A172 (cell line): ENCODE measurements at regions not wholly inside any gene's neighbourhood (a gene's known extent, or its start where the extent isn't known, plus 50 kb on each side); places are given as distances from the start of the nearest gene placed in this dataset.
"Not testable (repeated sequence)": the region's sequence is repeated elsewhere in the genome, so short reads cannot be mapped to it uniquely, and the experiment has no call there.

Experiments
- DNase-seq: peaks from one replicate; pipeline ENCODE4 v3.0.0-alpha.2; 2015; ENCODE audit warnings: low spot score

DNA sequence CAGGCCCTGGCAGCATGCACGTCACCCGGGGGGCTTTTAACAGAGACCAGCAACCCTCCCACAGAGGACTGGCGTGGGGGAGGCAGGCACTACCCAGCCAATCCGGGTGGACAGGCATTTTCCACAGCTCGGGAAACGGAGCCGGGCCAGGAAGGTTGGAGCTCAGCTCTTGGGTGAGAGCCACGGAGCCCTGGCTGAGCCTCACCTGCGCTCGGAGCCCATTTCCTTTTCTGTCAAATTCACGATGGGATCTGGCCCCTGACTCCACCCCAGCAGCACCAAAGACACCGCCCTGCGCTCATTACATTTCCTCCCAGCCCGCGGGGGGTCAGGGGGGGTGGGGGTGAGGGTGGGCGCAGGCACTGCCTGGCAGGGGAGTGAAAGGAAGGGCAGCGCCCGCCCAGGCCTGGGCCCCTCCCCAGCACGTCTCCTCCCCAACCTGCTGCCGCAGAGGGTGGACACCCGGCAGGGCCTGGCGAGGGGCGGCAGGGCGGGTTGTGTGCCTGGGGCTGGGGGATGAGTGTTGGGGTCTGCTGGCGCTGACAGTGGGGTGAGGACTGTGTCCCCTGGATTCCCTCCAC lies 145.4 kb downstream of the LAT start:
- not testable (repeated sequence) for DNase-seq

- not testable (repeated sequence) for DNase-seq
Measured at GRCh38 chr16:29129458-29130038, 144.7 kb downstream of the LAT start.

GRCh38 chr16:29128732-29129457 lies 144.0 kb downstream of the LAT start:
- DNase-seq: not testable (repeated sequence)

GRCh38 chr16:29127806-29128420 lies 143.1 kb downstream of the LAT start:
- DNase-seq: not testable (repeated sequence)

GRCh38 chr16:29126616-29127015 lies 141.8 kb downstream of the LAT start:
- no peak for DNase-seq

DNA sequence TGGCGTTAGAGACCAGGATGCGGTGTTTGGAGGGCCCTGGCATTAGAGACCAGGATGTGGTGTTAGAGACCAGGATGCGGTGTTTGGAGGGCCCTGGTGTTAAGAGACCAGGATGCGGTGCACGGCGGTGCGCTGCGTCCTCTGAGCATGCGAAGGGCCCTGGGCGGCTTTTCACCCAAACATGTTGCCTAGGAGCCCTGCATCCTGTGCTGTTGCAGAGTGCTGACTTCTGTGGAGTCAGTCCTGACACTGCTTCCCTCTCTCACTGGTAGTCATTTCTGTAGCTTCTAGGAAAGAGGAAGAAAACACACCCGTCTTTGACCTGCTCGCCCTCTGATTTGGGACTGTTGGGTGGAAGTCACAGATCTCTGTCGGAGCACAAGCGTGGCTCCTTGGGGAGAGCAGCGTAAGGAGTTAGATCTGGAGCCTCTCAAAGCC lies 141.2 kb downstream of the LAT start:
- no peak for DNase-seq

- no peak for DNase-seq
Measured at GRCh38 chr16:29124828-29125227, 140.0 kb downstream of the LAT start.

- DNase-seq: not testable (repeated sequence)
Measured at GRCh38 chr16:29124162-29124561, 139.3 kb downstream of the LAT start.

DNA sequence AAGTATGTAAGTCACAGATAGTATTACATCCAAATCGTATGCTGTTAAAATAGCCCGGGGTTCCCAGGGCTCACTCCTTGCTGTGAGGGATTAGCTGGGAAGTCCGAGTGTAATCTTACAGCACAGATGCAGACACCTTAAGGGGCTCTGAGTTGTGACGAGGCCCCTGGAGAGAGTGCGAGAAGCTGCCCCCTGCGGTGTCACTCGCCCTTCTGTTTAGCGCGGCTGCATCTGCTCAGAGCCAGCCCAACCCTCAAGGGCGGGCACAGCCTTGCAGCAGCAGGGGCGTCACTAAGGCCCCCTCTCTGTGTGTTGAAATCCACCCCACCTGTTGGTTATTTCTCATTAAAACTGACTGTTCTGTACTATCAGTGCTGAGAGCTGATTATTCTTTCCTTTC lies 135.8 kb downstream of the LAT start:
- not testable (repeated sequence) for DNase-seq

- DNase-seq: not testable (repeated sequence)
Measured at GRCh38 chr16:29118301-29118957, 133.6 kb downstream of the LAT start.

- DNase-seq: no peak
Measured at GRCh38 chr16:29117631-29118030, 132.8 kb downstream of the LAT start.

GRCh38 chr16:29116980-29117379 lies 132.1 kb downstream of the LAT start:
- DNase-seq: no peak

DNA sequence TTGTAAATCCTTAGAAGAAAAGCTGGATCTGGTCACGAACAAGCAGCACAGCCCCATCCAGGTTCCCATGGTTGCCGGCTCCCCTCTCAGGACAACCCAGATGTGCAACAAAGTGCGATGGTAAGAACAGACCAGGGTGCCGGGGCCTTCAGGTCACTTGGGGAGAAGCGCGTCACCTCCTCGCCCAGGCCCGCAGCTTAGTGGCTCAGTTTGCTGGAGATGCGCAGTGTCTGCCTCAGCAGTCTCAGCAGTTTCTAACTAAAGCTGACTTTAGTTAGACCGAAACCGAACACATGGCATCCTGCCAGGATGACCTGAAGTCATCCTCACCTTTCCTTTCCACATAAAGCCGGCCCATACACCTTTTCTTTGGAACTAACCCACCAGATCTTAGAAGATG lies 131.4 kb downstream of the LAT start:
- not testable (repeated sequence) for DNase-seq

- DNase-seq: not testable (repeated sequence)
Measured at GRCh38 chr16:29115802-29116141, 130.9 kb downstream of the LAT start.

GRCh38 chr16:29114989-29115801 lies 130.3 kb downstream of the LAT start:
- peak; percentile 48 for DNase-seq

DNA sequence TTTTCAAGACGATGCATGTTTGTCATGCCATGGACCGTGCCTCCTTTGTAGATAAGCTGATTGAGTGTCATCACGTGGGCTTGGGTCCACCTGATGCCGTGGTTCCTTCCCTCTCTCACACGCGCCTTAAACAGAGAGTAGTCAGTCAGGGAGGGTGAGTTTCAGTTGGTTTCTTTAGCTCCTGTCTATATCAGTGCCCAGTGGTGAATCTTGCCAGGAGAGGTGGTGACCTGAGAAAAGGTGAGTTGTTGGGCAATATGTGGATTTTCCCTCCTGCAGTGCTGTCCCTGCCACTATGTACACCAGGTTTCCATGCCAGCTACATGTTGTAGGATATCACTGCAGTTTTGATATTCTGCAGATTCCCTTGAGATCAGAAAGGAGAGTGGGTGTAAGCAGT lies 129.7 kb downstream of the LAT start:
- no peak for DNase-seq

DNA sequence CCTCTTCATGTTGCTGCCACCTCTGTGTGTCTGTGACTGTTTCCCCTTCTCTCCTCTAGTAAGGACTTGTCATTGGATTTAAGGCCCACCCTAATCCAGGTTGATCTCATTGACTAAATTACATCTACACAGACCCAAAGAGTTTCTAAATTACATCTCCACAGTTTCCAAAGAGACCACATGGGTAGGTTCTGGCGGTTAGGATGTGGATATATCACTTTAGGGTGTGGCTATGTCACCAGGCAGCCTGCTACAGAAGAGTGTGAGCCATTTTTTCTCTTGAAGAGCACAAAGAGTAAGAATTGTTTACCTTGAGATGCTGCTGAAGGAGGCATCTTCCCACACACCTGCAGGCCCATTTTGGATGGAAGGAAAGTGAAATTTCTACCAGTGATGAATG lies 128.6 kb downstream of the LAT start:
- not testable (repeated sequence) for DNase-seq

DNA sequence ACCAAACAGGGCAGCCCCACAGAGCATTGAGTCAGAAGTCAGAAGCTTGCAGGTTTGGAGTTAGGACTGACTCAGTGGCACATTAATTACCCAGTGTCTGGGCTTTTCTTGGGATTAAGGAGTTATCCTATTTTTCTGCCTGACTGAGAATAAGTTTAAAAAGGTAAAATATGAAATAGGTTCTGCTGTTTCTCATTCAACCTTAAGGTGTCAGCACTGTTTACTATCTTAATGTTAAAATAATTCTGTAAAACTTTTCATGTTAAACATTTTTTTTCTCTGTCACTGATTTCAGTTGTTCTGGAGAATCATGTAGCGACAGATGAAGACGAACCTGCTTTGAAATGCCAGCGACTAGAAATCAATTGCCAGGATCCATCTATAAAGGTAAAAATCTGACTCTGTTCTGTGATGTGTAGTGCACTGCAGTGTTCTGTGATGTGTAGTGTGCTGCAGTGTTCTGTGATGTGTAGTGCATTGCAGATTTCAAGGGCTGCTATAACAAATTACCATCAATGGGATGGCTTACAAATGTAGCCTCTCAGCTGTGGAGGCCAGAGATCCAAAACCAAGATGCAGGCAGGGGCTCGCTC lies 128.0 kb downstream of the LAT start:
- no peak for DNase-seq

DNA sequence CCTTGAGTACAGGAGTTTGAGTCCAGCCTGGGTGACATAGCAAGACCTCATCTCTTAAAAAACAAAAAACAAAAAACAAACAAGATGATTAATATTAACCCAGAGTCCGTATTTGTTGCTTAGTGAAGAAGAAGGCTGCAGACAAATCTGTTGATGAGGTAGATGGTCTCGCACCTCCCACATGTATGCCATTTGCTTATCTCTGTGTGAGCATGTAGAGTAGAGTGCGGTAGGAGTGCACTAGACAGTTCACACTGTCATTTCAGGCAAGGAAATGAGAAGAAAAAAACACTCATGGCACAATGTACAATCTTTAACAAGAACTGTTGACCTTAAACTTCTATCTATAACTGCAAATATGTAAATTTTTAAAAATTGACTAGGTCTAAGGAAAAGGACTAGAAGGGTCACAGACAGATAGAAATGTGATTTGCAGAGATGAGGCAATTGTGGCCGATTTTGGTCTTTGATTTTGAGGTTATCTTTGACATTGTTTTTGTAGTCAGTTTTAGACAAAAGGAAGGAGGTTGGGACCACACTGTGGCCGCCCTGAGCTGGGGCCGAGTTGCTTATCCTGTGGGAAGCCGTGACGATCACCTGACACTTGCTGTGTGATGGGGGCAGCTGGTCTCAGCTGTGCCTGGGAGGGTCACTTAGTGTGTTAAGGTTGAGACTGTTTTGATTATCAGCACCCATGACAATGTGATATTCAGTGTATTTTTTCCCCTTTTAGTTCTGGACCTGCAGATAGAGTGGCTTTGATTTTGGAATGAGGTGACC lies 127.2 kb downstream of the LAT start:
- not testable (repeated sequence) for DNase-seq

DNA sequence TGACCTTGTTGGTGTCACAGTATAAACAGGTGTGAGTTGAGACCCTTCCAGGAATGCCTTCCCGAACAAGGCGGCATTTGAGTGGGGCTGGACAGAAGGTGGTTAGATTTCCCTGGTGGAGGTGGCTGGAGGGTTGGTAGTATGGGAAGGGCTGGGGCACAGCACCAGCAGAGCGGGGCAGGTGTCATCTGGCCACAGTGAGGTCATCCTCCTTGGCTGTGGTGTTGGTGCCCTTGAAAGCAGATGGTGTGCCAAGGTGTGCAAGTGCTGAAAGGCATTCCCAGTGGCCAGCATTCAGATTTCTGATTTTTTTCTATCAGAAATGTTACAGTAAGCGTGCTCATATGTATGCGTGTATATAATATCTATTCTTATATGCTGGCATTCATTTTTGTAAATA lies 126.6 kb downstream of the LAT start:
- DNase-seq: no peak
